DMS53 treated with DMSO at 0.1 percent for 48 hours (cell line): ENCODE measurements at regions not wholly inside any gene's neighbourhood (a gene's known extent, or its start where the extent isn't known, plus 50 kb on each side); places are given as distances from the start of the nearest gene placed in this dataset.

Experiments
- DNase-seq: peaks from one replicate; lab custom pipeline; 2025; ENCODE audit not compliant: unreplicated experiment; lab: John Stamatoyannopoulos, UW

DNA sequence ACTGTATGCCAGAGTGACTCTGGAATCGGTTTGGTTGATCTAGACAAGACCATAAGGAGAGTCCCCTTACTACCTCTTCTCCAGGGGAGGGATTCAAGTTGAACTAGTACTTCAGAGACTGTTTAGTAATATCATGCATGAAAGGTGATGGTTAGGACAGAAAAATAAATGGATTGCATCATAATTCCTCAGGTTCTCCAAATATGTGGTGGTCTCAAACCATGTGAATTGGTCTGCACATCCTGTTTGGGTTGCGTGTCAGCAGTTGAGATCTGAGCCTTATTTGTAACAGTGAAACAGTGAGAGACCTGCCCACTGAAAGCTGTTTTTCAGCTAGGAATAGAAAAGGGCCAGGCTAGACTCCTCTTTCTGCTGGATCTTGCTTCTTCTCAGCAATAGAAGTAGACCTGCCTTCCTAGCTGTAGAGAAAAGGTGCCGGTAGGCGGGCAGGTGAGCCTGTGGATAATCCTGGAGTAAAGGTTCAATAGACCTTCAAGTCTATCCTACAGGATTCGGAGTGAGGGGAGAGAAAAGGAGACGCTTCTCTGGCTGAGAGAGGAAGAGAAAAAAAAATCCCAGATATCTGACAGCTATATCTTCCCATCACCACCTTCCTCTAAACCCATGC lies 258.5 kb upstream of the E2F7 start:
- no peak for DNase-seq

DNA sequence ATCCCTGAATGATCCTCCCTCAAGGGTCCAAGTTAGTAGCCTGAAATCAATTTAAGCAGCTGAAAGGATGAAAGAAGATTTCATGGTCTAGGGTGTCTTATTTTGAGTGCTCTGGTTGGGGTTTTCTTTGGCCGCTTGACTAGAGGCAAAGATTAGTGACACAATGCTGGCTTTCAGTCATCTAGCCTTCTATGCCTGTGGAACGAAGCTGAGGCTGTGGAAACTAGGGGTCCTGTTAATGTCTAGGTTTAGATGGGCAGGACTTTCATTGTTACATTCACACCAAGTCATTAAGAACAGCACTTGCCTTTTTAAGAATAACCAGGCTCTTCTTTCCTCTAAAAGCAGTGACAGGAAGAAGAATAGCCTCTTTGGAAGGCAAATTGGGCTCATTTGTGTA lies 253.8 kb upstream of the E2F7 start:
- DNase-seq = no peak

DNA sequence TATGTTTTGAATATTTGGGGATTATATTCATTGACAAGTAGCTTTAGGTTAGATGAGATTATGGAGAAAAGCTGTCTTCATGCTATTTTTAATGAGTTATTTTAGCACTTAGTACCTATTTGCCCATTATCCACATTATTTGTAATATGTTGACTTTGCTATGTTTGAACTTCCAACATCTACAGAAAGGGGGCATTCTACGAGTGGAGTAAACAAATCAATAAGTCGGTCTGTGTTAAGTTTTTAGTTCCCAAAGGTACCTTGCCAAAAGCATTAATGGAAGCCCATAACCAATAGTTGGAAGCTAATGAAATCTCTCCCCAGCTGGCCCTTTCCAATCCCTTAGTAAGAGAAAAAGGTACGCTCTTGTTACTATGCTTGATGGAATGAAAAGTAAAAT lies 250.0 kb upstream of the E2F7 start:
- no peak for DNase-seq

DNA sequence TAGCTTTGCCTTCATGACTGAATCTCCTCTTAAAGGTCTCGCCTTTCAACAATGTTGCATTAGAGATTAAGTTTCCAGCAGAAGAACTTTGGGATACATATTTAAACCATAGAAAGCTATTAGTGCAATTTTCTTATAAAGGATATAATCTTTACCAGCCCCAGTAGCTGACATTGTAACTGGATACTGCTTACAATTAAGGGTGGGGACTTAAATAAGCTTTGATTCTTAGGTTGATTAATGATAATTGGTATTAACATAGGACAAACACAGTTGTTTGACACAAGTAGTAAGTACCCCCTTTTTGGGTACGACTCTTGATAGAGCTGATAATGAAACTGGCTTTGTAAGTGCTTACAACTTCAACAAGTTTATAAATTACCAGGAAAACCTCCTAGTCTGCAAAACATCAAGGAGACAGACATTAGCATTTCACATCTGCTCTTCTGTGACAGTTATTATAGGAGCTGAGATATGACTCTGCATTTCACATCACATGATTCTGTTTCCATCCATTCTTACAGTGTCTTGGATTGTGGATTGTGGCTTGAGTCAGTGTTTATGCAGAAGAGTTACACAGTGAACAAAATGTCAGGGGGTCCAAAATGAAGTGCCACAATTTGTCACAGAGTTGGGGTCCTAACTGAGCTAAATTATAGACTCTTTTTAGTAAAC lies 249.1 kb upstream of the E2F7 start:
- DNase-seq = no peak

DNA sequence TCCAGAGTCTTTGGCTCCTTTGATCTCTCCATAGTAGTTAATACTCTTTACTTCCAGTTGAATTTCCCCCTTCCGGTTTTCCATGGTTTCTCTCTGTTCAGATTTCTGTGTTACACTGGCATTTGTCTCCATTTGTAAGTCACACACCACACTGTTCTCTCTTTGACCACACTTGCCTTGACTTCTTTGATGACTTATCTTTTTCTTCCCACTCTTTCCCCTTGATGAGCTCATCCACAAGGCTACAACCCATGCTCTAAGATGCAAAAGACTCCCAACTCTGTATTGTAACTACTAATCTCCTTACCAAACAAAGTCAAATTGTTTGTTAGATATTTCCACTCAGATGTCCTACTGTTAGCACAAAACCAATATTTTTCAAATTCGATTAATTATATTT lies 242.7 kb upstream of the E2F7 start:
- no peak for DNase-seq

DNA sequence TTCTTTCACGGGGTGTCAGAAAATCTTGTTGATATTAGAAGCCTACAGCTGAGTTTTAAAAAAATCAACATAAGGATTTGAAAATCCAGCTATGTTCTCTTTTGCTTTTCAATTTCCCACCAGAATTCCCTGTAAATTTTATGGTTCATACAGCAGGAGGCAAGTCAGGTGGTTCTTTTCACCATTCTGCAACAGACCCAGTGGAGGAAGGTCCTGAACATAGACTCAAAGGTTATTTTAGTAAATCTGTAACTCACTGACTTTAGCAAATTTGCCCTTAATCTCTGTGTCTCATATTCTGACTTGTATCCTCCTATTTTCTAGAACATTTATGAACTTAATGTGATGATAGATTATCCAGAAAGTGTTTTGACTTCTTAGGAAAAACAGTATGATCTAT lies 235.4 kb upstream of the E2F7 start:
- no peak for DNase-seq

DNA sequence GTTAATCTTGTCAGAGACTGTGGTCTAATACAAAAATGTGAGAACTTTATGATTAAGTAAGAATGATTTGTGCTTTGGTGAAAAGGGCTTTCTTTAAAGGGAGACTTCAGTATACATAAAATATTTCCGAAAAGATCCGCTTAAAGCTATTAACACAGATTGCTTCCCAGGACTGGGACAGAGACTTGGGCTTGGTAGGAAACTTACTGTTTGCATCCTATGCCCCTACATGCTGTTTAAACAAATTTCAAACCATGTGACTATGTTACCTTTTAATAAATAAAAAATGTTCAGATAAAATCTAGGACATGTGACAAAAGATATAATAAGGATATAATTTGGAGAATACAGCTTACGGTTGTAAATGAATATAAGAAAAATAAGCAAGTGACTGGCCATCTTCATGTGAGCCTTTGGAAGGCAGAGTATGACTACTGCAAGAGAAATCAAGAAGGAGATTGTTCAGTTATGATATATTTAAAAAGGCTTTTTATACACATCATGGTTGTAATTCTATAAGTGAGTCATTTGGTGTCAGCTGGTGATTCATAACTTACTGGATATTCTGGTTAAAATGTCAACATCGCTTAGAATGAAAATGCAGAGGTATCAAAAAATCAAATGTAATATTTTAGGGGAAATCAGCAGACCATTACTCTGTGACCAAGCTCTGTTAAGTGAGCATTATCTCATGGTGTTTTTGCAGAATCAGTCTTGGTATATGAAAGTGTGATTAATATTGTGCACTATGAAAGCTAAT lies 234.7 kb upstream of the E2F7 start:
- DNase-seq = peak; percentile 44

DNA sequence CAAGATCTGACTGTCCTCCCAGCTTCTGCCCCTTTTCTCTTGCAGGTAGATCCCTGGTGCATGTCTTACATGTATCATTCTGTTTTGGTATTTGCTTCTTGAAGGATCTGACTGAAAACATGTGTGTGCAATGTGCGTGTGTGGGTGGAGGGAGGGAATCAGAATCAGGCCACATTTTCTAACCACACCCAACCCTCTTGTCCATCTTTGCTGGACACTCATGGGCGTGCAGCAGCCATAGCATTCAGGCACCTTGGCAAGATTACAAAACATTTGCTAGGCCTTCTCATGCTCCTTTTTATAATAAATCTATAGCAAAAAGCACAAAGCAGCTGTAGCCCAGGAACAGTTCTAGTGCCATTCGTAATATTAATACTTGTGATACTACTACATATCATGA lies 233.6 kb upstream of the E2F7 start:
- no peak for DNase-seq

DNA sequence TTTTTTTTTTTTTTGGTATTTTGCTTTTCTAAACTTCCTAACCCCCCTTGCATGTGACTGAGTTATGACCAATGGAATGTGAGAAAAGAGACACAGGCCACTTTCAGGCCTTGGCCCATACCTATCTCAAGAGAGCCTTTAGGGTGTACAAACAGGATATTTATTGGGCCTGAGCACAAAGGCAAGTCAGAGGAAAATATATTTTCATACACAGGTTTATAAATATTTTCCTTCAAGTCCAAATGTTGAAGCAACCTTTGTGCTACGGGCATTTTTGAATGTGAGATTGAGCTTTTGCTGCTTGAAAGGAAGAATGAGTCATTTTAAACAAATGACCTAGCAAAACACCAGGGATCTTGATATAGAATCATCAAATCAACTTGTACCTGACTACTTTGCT lies 228.6 kb upstream of the E2F7 start:
- DNase-seq = no peak

DNA sequence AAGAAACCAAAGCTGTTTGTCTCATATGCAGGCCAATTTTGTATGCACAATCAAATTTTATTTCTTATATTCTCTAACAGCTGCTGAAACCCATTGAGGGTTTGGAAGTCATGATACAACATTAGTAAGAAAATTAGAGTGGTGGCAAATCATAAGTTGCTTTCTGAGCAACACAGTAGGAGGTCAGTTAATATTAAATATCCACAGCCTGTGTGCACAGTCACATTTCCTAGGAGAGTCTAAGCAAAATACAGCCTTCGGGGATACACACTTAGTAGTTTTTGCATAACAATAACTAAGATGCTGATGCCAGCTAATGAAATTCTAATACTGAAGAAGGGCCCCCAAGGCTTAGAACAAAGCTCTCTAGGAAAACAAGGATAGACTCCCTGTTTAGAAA lies 209.6 kb upstream of the E2F7 start:
- no peak for DNase-seq

DNA sequence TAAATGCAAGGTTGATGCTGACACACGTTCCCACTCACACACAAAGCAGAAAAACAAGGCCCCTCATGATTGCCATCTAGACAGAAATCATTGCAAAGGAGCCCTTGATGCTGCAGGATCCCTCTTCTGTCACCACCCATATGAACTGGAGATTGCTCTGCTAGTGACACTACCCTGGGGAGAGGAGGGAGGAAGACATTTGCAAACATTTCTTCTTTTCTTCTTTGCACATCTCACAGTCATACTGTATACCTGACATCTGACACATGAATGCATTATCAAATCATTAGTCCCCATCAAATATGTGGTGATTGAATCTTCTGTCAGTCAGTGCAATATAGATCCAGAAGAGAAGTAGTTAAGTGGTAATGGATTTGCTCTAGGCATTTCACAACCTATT lies 208.5 kb upstream of the E2F7 start:
- no peak for DNase-seq

DNA sequence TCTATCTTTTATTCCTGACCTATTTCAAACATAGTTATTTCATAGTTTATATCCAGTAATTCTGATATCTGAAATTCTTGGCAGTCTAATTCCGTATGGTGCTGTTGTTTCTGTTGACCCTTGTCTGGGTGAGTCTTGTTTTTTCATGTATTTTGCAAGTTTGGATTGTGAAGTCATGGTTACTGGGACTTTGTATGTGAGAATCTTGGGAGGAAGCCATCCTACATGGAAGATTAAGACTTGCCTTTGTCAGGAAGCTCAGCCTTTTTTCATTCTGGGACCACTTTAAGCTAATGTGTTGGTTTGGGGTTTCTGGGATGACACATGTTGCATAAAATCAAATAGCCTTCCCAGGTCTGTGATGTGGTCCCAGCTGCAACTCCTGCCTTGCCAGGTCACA lies 191.6 kb upstream of the E2F7 start:
- DNase-seq = no peak

DNA sequence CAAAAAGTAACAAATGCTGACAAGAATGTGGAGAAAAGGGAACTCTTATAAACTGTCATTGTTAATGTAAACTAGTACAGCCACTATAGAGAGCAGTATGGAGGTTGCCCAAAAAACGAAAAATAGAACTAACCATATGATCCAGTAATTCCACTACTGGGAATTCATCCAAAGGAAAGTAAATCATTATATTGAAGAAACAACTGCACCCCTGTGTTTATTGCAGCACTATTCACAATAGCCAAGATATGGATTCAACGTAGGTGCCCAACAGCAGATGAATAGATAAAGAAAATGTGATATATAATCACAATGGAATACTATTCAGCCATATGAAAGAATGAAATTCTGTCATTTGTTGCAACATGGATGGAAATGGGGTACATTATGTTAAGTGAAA lies 188.0 kb upstream of the E2F7 start:
- DNase-seq = no peak

DNA sequence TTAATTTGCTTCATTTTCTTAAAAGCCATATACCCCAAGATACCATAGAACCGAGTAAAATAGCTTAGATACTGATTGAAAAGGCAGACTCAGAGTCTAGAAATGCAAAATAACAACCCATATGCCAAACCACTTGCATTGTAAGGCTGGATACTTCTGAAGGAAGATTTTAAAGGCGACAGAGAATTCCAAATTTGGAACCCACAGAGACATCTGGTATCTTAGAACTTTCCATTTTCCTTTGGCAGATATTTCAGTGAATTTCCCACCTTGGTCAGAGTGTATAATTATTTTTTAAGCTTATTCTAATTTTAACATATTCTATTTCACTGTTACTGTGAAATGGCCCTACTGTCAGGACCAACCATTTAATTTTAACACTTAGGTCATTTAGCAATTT lies 186.4 kb upstream of the E2F7 start:
- DNase-seq = no peak

DNA sequence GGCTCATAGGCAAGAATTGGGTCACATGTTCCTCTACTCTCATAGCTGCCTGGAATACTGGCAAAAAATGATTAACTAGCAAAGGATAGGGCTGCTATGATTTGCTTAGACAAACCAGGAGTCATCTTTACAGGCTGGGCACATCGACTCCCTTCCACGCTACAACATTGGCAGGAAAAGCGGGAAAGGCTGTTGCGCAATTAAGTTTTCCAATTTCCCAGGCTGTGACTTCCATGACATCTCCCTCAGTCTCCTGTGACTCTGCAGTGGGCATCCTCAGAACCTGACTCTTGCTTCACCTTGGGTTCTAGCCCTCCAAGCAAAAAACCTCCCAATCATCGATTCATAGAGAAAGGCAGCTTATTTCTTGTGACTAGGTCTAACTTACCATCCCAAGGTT lies 184.5 kb upstream of the E2F7 start:
- DNase-seq = no peak

DNA sequence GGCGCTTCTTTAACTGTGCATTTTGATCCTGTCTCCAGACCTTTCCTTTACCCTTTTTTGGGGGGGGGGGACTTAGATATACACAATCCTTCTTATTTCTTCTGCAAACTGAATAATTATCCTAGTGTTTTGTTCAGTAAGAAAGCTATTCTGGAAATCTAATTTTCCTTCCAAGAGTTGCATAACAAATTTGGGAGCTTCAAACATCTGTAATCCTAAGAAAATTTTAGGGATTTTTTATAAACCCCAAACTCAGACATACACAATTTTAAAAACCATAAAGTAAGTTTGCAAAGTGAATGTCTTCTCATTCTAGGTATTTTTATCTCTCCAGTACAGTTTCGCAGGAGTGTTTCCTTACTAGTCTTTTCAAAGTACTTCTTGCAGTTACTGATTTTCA lies 182.7 kb upstream of the E2F7 start:
- no peak for DNase-seq

DNA sequence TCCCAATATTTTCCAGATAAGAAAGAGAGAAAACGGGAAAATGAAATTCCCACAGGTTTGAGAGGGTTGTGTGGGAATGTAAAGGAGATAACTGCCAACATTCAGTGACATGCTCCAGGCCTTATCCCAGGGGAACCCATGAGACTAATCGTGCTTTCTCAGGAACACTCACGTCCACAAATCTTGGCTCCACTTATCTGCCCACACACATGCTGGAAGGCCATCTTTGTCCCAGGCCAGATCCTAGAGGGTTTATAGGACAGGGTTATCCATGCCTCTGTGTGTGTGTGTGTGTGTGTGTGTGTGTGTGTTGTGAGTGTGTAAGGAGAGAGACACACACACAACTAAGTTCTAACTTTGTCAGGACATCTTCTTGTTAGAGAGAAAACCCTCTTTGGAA lies 182.2 kb upstream of the E2F7 start:
- DNase-seq = no peak

DNA sequence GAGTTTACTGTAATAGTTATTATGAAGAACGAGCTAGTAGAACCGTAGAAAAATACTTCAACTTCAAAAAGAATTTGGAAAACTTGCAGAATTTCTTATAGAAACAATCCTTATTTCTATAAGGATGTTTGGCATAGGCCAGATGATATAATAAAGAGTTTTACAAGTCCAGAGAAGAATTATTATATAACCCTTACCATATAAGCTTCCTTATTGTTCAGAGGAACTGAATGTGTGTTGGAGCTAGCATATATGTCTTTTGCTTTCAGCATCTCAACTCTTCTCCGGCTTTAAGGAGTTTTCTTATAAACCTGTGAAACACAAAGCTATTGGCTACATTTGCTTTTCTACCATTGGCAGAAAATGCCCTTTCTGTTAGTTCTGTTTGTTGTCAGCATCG lies 178.0 kb upstream of the E2F7 start:
- no peak for DNase-seq

DNA sequence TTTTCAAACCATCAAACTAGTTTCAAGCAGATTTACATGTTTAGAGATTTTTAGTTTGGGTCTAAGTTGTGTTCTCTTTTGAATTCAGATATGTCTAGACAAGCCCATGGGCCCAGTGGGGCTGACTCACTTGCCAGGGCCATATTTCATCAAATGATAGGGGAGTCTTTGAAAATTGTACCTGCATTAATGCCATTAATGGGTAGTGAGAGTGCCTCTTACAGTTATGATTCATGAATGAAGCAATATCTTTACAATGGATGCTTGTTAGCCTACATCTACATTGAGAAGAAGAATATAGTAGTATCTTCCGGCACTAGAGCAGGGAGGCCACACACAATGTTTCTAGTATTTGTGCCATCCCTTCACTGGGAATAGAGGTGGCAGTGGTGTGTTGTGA lies 174.2 kb upstream of the E2F7 start:
- DNase-seq = no peak

DNA sequence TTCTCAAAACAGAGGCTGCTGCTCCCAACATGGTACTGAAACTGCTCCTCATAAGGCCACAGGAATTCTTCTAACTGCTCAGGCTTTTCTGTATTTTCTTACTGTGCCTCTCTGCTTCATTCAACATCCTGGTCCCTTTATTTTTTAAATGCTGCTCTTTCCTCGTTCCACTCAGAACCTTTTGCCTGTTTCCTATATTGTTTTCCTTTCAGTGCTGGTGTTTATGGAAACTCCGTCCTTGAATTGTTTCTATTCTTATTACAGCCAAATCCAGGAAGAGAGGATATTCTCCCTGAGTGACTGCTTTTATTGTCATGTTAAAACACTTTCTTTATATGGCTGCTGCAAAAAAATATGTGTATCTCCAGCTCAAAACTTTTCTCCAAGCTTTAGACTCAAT lies 173.0 kb upstream of the E2F7 start:
- no peak for DNase-seq

DNA sequence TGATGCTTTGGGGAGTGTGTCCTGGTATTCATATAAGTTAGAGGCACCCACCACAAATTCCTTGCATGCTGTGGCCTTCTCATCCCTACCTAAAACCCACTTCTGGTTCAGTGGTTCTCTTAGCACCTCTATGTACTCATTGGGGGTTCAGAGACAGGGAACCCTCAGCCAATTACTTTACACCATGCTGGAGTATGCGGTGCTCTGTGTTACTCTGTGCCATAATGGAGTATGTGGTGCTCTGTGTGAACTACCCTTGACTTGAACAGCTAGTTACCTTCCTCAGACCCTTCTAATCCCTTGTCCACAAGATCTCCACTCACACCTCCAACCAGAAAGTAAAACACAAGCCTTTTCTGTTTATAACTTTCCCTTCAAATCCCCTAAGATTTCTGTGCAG lies 172.5 kb upstream of the E2F7 start:
- no peak for DNase-seq

DNA sequence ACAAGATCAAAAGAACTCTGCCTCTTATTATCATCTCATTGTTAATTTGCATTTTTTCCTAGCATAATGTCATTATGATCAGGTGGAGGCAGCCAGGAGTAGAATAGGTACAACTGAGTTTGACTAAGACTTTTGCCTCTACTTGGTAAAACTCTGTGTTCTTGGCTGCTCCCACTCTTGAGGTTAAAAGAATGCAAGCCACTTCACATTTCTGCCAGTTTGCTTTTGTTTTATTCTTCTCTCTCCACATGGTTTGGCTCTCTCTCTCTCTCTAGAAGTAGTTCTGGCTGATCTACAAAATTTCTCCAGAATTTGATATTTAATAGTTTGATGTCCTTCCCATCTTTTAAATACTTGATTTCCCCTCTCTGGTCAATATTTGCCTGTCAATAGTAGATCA lies 170.7 kb upstream of the E2F7 start:
- DNase-seq = no peak

DNA sequence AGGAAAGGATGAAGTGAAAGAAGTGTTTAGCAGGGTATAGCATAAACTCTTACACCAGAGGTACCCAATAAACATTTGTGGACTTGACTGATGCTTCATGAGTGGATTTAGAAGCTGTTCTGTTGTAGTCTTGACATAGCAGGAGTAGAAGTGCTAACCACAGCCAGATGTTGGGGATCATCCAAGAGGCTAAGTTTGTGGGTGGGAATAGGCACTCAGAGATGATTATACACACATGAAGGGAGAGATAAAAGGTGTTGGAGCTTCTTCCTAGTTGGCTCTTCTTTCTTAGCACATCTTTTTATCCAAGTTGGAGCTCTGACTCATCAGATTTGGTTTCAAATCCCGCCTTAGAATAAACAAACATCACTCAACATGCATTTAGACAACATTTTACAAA lies 166.7 kb upstream of the E2F7 start:
- DNase-seq = no peak
